SU-DHL-6 (cell line): ENCODE measurements at regions not wholly inside any gene's neighbourhood (a gene's known extent, or its start where the extent isn't known, plus 50 kb on each side); places are given as distances from the start of the nearest gene placed in this dataset.

Experiments
- CTCF ChIP-seq: fragments of 200-600 bp; sonication (generic); IDR thresholded peaks from one replicate; pipeline ENCODE4 v1.5.1; 2017; ENCODE audit warnings: antibody characterized with exemption, mild to moderate bottlenecking, low read length, moderate library complexity; ENCODE audit not compliant: insufficient read depth, poor library complexity, severe bottlenecking
- EZH2phosphoT487 ChIP-seq: fragments of 200-600 bp; sonication (generic), shearing (Covaris generic); conservative IDR thresholded peaks from 2 replicates; pipeline ENCODE4 v1.6.1; 2018; ENCODE audit warnings: mild to moderate bottlenecking, antibody characterized with exemption, low read length, moderate library complexity, mixed read lengths

DNA sequence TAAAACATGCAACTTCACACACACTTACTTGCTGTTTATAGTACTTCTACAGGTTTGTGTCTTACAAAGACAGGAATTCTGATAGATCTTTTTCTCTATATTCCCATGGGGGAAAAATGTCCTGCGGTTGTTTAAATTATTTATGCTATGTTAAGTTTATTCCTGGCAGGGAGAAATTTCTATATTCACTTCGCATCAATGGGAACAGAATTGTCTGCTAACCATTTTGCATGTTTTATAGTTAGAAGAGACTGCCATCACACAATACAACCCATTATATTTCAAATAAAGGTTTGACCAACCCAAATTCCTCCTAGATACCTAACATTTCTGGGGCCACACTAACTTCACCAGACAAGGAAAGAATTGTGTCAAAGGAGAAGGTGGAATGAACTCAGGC lies 110.0 kb upstream of the PRR16 start:
- TF ChIP-seq CTCF (no peak), EZH2phosphoT487 (no peak)
